Caco-2 (cell line): ENCODE measurements at regions not wholly inside any gene's neighbourhood (a gene's known extent, or its start where the extent isn't known, plus 50 kb on each side); places are given as distances from the start of the nearest gene placed in this dataset.

Source experiments
- BruUV-seq: library from RNA; stranded (reverse); fragments of 400-500 nt; replicated peaks from 2 replicates; lab custom pipeline; 2021; lab: Mats Ljungman, UMichigan
- CTCF ChIA-PET: fragments of 300-600 bp; sonication (Branson Sonifier 250); formaldehyde crosslinking; loops from one replicate; lab custom pipeline; 2022; ENCODE audit warnings: antibody characterized with exemption; lab: Charles Lee
- POLR2A ChIA-PET: fragments of 300-600 bp; sonication (Branson Sonifier 250); formaldehyde crosslinking; loops from one replicate; lab custom pipeline; 2022; ENCODE audit warnings: antibody characterized with exemption; lab: Charles Lee
- DNase-seq, 2 experiments: peaks; one replicate each; pipeline versions ENCODE4 v3.0.0 to v3.0.0-alpha.2; 2020 to 2022
- H3K27me3 ChIP-seq: replicated peaks from 2 replicates; pipeline ENCODE4 v1.6.0; 2011; ENCODE audit warnings: low read length; ENCODE audit not compliant: control insufficient read depth, insufficient read depth
- H3K36me3 ChIP-seq: 2 replicates; pipeline ENCODE4 v1.5.1; 2011; ENCODE audit warnings: low read length; ENCODE audit not compliant: control insufficient read depth, insufficient read depth
- H3K4me1 ChIP-seq: fragments of 250-450 bp; sonication (Bioruptor Pico); 2 replicates; pipeline ENCODE4 v1.5.1; 2020; ENCODE audit warnings: mild to moderate bottlenecking
- H3K4me3 ChIP-seq: 2 replicates; pipeline ENCODE4 v1.5.1; 2011; ENCODE audit warnings: low read depth, mild to moderate bottlenecking, control low read depth, low read length
- H3K9me3 ChIP-seq: fragments of 250-450 bp; sonication (Bioruptor Pico); 2 replicates; pipeline ENCODE4 v1.5.1; 2020; ENCODE audit warnings: mild to moderate bottlenecking, moderate library complexity
- H3K27ac Mint-ChIP-seq: one replicate; pipeline ENCODE4 v1.8.0; 2022; ENCODE audit warnings: mixed read lengths; ENCODE audit not compliant: unreplicated experiment
- H3K27me3 Mint-ChIP-seq: one replicate; pipeline ENCODE4 v1.8.0; 2022; ENCODE audit warnings: mixed read lengths; ENCODE audit not compliant: insufficient read depth, unreplicated experiment
- H3K36me3 Mint-ChIP-seq: one replicate; pipeline ENCODE4 v1.8.0; 2022; ENCODE audit warnings: mild to moderate bottlenecking, mixed read lengths; ENCODE audit not compliant: insufficient read depth, unreplicated experiment
- H3K4me1 Mint-ChIP-seq: one replicate; pipeline ENCODE4 v1.8.0; 2022; ENCODE audit warnings: low read depth, mixed read lengths; ENCODE audit not compliant: unreplicated experiment
- H3K4me3 Mint-ChIP-seq: one replicate; pipeline ENCODE4 v1.8.0; 2022; ENCODE audit warnings: mild to moderate bottlenecking, moderate library complexity, mixed read lengths; ENCODE audit not compliant: unreplicated experiment
- H3K9me3 Mint-ChIP-seq: one replicate; pipeline ENCODE4 v1.8.0; 2022; ENCODE audit warnings: mixed read lengths; ENCODE audit not compliant: unreplicated experiment
- intact Hi-C: fragments of 100-400 bp; cut with micrococcal nuclease; formaldehyde crosslinking; loops from one replicate; pipeline ENCODE4 v1.10.0; 2022; ENCODE audit not compliant: unreplicated experiment
- TF ChIP-seq, protein P1 (sequence below), 2 experiments: fragments of 200-600 bp in 1 of 2; IDR thresholded peaks; 1 replicate in 1 of 2; 2 replicates in 1 of 2; pipeline versions ENCODE4 v1.5.1 to v1.8.0; 2011 to 2022; ENCODE audit warnings: antibody characterized with exemption in 1 of 2, control low read depth in 1 of 2, inconsistent platforms in 1 of 2, low read depth in 1 of 2, low read length in 1 of 2, mild to moderate bottlenecking in 1 of 2, moderate library complexity in 1 of 2; ENCODE audit not compliant: insufficient read depth in 1 of 2, severe bottlenecking in 1 of 2, unreplicated experiment in 1 of 2

DNA sequence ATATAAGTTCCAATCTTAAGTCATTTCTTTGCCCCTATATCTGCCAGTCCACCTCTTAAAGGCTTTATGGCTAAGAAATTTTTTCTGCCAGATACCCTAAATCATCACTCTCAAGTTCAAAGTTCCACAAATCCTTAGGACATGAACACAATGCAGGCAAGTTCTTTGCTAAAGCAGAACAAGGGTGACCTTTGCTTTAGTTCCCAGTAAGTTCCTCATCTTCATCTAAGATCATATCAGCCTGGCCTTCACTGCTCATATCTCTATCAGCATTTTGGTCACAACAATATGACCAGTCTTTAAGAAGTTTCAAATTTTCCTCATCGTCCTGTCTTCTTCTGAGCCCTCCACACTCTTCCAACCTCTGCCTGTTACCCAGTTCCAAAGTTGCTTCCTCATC, 402.2 kb upstream of the RUNX1 start:
- no peaks in the 10 kb centered on the region for H3K27me3 Mint-ChIP-seq
- no peak overlapping the region for H3K27ac Mint-ChIP-seq
- no peaks in the 10 kb centered on the region for H3K4me1 Mint-ChIP-seq
- no peak for DNase-seq
- Histone ChIP-seq H3K4me1 (no peaks in the 10 kb centered on the region), H3K4me3 (no peak overlapping the region), H3K27me3 (no peaks in the 10 kb centered on the region), H3K9me3 (peaks cover 12% of the 10 kb centered on the region), H3K36me3 (no peaks in the 10 kb centered on the region)
- BruUV-seq, result no TSS peak
- TF ChIP-seq, protein P1, sequence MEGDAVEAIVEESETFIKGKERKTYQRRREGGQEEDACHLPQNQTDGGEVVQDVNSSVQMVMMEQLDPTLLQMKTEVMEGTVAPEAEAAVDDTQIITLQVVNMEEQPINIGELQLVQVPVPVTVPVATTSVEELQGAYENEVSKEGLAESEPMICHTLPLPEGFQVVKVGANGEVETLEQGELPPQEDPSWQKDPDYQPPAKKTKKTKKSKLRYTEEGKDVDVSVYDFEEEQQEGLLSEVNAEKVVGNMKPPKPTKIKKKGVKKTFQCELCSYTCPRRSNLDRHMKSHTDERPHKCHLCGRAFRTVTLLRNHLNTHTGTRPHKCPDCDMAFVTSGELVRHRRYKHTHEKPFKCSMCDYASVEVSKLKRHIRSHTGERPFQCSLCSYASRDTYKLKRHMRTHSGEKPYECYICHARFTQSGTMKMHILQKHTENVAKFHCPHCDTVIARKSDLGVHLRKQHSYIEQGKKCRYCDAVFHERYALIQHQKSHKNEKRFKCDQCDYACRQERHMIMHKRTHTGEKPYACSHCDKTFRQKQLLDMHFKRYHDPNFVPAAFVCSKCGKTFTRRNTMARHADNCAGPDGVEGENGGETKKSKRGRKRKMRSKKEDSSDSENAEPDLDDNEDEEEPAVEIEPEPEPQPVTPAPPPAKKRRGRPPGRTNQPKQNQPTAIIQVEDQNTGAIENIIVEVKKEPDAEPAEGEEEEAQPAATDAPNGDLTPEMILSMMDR (IDR thresholded peaks at IDR 0.05; ENCODE audit: insufficient read depth in 1 of 2, low read depth in 1 of 2, low read length in 1 of 2, severe bottlenecking in 1 of 2, unreplicated experiment in 1 of 2), result no peak
- H3K9me3 Mint-ChIP-seq, result peaks cover 19% of the 10 kb centered on the region
- no peaks in the 10 kb centered on the region for H3K36me3 Mint-ChIP-seq
- POLR2A ChIA-PET, result no interaction called here
- CTCF ChIA-PET, result no interaction called here
- H3K4me3 Mint-ChIP-seq, result no peak overlapping the region
- intact Hi-C loops, result no loop called here

DNA sequence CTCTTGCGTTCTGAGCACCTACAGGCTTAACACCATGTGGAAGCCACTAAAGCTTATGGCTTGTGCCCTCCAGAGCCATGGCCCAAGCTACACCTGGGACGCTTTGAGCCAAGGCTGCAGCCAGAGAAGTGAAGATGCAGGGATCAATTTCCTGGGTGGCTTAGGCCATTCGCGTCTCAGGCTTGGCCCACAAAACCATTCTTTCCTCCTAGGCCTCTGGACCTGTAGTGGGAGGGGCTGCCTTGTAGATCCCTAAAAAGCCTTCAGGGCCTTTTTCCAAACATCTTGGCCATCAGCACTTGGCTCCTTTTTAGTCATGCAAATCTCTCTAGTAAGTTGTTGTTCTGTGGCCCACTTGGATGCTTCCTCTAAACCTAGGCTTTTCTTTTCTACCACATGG, 401.7 kb upstream of the RUNX1 start:
- peaks cover 19% of the 10 kb centered on the region for H3K9me3 Mint-ChIP-seq
- no peak overlapping the region for H3K4me3 Mint-ChIP-seq
- Histone ChIP-seq H3K27me3 (no peaks in the 10 kb centered on the region), H3K4me3 (no peak overlapping the region), H3K4me1 (no peaks in the 10 kb centered on the region), H3K9me3 (peaks cover 12% of the 10 kb centered on the region), H3K36me3 (no peaks in the 10 kb centered on the region)
- BruUV-seq, result no TSS peak
- intact Hi-C loops, result no loop called here
- POLR2A ChIA-PET, result no interaction called here
- CTCF ChIA-PET, result no interaction called here
- TF ChIP-seq, protein P1 (IDR thresholded peaks at IDR 0.05; ENCODE audit: insufficient read depth in 1 of 2, low read depth in 1 of 2, low read length in 1 of 2, severe bottlenecking in 1 of 2, unreplicated experiment in 1 of 2), result no peak
- no peaks in the 10 kb centered on the region for H3K27me3 Mint-ChIP-seq
- H3K27ac Mint-ChIP-seq, result no peak overlapping the region
- no peaks in the 10 kb centered on the region for H3K4me1 Mint-ChIP-seq
- DNase-seq, result no peak
- no peaks in the 10 kb centered on the region for H3K36me3 Mint-ChIP-seq

DNA sequence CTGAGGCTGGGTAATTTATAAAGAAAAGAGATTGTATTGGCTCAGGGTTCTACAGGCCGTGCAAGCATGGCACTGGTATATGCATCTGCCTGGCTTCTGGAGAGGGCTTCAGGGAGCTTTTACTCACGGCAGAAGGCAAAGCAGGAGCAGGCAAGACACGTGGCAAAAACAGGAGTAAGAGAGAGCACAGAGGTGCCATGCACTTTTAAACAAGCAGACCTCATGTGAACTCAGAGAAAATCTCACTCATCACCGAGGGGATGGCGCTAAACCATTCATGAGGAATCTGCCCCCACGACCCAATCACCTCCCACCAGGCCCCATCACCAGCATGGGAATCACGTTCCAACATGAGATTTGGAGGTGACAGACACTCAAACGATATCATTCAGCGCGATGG, 400.7 kb upstream of the RUNX1 start:
- Histone ChIP-seq H3K4me3 (no peak overlapping the region), H3K36me3 (no peaks in the 10 kb centered on the region), H3K9me3 (peaks cover 12% of the 10 kb centered on the region), H3K27me3 (no peaks in the 10 kb centered on the region), H3K4me1 (no peaks in the 10 kb centered on the region)
- Mint-ChIP-seq H3K4me3 (no peak overlapping the region), H3K27ac (no peak overlapping the region), H3K9me3 (peaks cover 19% of the 10 kb centered on the region), H3K27me3 (no peaks in the 10 kb centered on the region), H3K4me1 (no peaks in the 10 kb centered on the region), H3K36me3 (no peaks in the 10 kb centered on the region)
- intact Hi-C loops, result no loop called here
- BruUV-seq, result no TSS peak
- POLR2A ChIA-PET, result no interaction called here
- CTCF ChIA-PET, result no interaction called here
- DNase-seq, result no peak
- TF ChIP-seq, protein P1 (IDR thresholded peaks at IDR 0.05; ENCODE audit: insufficient read depth in 1 of 2, low read depth in 1 of 2, low read length in 1 of 2, severe bottlenecking in 1 of 2, unreplicated experiment in 1 of 2), result no peak
